PC-9 (cell line): ENCODE measurements at regions not wholly inside any gene's neighbourhood (a gene's known extent, or its start where the extent isn't known, plus 50 kb on each side); places are given as distances from the start of the nearest gene placed in this dataset.

Experiments
- BruUV-seq: library from RNA; stranded (reverse); fragments of 400-500 nt; replicated peaks from 2 replicates; lab custom pipeline; 2021; lab: Mats Ljungman, UMichigan
- CTCF ChIA-PET: fragments of 300-600 bp; sonication (Branson Sonifier 250); formaldehyde crosslinking; loops from one replicate; lab custom pipeline; 2022; ENCODE audit warnings: antibody characterized with exemption; lab: Charles Lee
- POLR2A ChIA-PET: fragments of 300-600 bp; sonication (Branson Sonifier 250); formaldehyde crosslinking; loops from one replicate; lab custom pipeline; 2022; ENCODE audit warnings: antibody characterized with exemption; ENCODE audit not compliant: unreplicated experiment; lab: Charles Lee
- DNase-seq, 2 experiments: peaks; one replicate each; pipeline versions ENCODE4 v3.0.0 to v3.0.0-alpha.2; 2015 to 2022; ENCODE audit warnings: mixed read lengths in 1 of 2
- H2AFZ ChIP-seq: fragments of 200-600 bp; sonication (generic); 2 replicates; pipeline ENCODE4 v1.8.1; 2017; ENCODE audit warnings: antibody characterized with exemption
- H3F3A ChIP-seq: fragments of 200-600 bp; sonication (generic); 2 replicates; pipeline ENCODE4 v1.8.1; 2017; ENCODE audit warnings: antibody characterized with exemption, mild to moderate bottlenecking, low read depth; ENCODE audit not compliant: insufficient read depth
- H3K27ac ChIP-seq: fragments of 200-600 bp; sonication (generic); 2 replicates; pipeline ENCODE4 v1.6.1; 2016; ENCODE audit warnings: mixed run types
- H3K27me3 ChIP-seq: fragments of 200-600 bp; sonication (generic); 2 replicates; pipeline ENCODE4 v1.6.1; 2016; ENCODE audit warnings: low read depth, mixed run types; ENCODE audit not compliant: insufficient read depth
- H3K36me3 ChIP-seq: fragments of 200-600 bp; sonication (generic); 2 replicates; pipeline ENCODE4 v1.6.1; 2016; ENCODE audit warnings: low read depth, mixed run types
- H3K4me1 ChIP-seq: fragments of 200-600 bp; sonication (generic); replicated peaks from 2 replicates; pipeline ENCODE4 v1.6.1; 2016; ENCODE audit warnings: mixed run types; ENCODE audit not compliant: insufficient read depth
- H3K4me2 ChIP-seq: fragments of 200-600 bp; sonication (generic); 2 replicates; pipeline ENCODE4 v1.6.1; 2017; ENCODE audit warnings: mixed run types
- H3K4me3 ChIP-seq: fragments of 200-600 bp; sonication (generic); 2 replicates; pipeline ENCODE4 v1.6.1; 2016; ENCODE audit warnings: mixed run types
- H3K79me2 ChIP-seq: fragments of 200-600 bp; sonication (generic); 2 replicates; pipeline ENCODE4 v1.6.1; 2017; ENCODE audit warnings: low read depth, mixed run types
- H3K9me2 ChIP-seq: fragments of 200-600 bp; sonication (generic); 2 replicates; pipeline ENCODE4 v1.8.1; 2017; ENCODE audit warnings: mild to moderate bottlenecking; ENCODE audit not compliant: insufficient read depth
- H3K9me3 ChIP-seq: fragments of 200-600 bp; sonication (generic); 2 replicates; pipeline ENCODE4 v1.8.1; 2016; ENCODE audit warnings: low read depth; ENCODE audit not compliant: insufficient read depth
- H4K20me1 ChIP-seq: fragments of 200-600 bp; sonication (generic); 2 replicates; pipeline ENCODE4 v1.8.1; 2017; ENCODE audit not compliant: insufficient read depth
- EZH2 ChIP-seq: fragments of 200-600 bp; sonication (generic); IDR thresholded peaks from 2 replicates; pipeline ENCODE4 v1.8.0; 2017; ENCODE audit warnings: antibody characterized with exemption, low read depth
- intact Hi-C: fragments of 100-400 bp; cut with micrococcal nuclease; formaldehyde crosslinking; loops from one replicate; pipeline ENCODE4 v1.10.0; 2022; ENCODE audit not compliant: unreplicated experiment
- TF ChIP-seq, protein P1 (sequence below): fragments of 200-600 bp; sonication (generic); conservative IDR thresholded peaks from 2 replicates; pipeline ENCODE4 v1.6.1; 2017; ENCODE audit warnings: mixed run types, antibody characterized with exemption, mild to moderate bottlenecking, moderate library complexity

GRCh38 chr2:62561586-62561985 is 55.6 kb upstream of the TMEM17 start:
- Histone ChIP-seq H3K4me2 (no peak overlapping the region), H3K27me3 (no peaks in the 10 kb centered on the region), H3K9me3 (no peaks in the 10 kb centered on the region; the same call in none of the 2 replicates), H4K20me1 (no peaks in the 10 kb centered on the region), H3K36me3 (no peaks in the 10 kb centered on the region), H3K9me2 (no peaks in the 10 kb centered on the region; the same call in 1 of the 2 replicates), H3K79me2 (no peaks in the 10 kb centered on the region), H2AFZ (no peak overlapping the region), H3K4me1 (no peaks in the 10 kb centered on the region), H3F3A (no peaks in the 10 kb centered on the region), H3K4me3 (no peak overlapping the region), H3K27ac (no peak overlapping the region)
- no peak for DNase-seq
- POLR2A ChIA-PET: no interaction called here
- CTCF ChIA-PET: interaction anchor here (0.7 kb wide), 2 partner anchors 201 to 371 kb away, joined by 3 read pairs; no protein-coding TSS in a partner anchor
- no TSS peak for BruUV-seq
- no peak for TF ChIP-seq EZH2
- TF ChIP-seq, protein P1, sequence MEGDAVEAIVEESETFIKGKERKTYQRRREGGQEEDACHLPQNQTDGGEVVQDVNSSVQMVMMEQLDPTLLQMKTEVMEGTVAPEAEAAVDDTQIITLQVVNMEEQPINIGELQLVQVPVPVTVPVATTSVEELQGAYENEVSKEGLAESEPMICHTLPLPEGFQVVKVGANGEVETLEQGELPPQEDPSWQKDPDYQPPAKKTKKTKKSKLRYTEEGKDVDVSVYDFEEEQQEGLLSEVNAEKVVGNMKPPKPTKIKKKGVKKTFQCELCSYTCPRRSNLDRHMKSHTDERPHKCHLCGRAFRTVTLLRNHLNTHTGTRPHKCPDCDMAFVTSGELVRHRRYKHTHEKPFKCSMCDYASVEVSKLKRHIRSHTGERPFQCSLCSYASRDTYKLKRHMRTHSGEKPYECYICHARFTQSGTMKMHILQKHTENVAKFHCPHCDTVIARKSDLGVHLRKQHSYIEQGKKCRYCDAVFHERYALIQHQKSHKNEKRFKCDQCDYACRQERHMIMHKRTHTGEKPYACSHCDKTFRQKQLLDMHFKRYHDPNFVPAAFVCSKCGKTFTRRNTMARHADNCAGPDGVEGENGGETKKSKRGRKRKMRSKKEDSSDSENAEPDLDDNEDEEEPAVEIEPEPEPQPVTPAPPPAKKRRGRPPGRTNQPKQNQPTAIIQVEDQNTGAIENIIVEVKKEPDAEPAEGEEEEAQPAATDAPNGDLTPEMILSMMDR: no peak
- intact Hi-C loops: no loop called here

GRCh38 chr2:62559582-62559981 is 53.6 kb upstream of the TMEM17 start:
- no TSS peak for BruUV-seq
- DNase-seq: no peak
- no peaks in the 10 kb centered on the region for H4K20me1 ChIP-seq
- ChIA-PET CTCF (no interaction called here), POLR2A (no interaction called here)
- no peaks in the 10 kb centered on the region for H3K4me1 ChIP-seq
- no peaks in the 10 kb centered on the region for H3K79me2 ChIP-seq
- no peak overlapping the region for H2AFZ ChIP-seq
- H3F3A ChIP-seq: no peaks in the 10 kb centered on the region
- H3K9me3 ChIP-seq: no peaks in the 10 kb centered on the region; the same call in none of the 2 replicates
- H3K4me3 ChIP-seq: no peak overlapping the region
- no peak for TF ChIP-seq EZH2
- TF ChIP-seq, protein P1: no peak
- no peaks in the 10 kb centered on the region; the same call in 1 of the 2 replicates for H3K9me2 ChIP-seq
- H3K36me3 ChIP-seq: no peaks in the 10 kb centered on the region
- H3K4me2 ChIP-seq: no peak overlapping the region
- H3K27me3 ChIP-seq: no peaks in the 10 kb centered on the region
- intact Hi-C loops: no loop called here
- H3K27ac ChIP-seq: no peak overlapping the region

- no peak overlapping the region for H2AFZ ChIP-seq
- intact Hi-C loops: no loop called here
- no TSS peak for BruUV-seq
- TF ChIP-seq, protein P1: no peak
- TF ChIP-seq EZH2: no peak
- POLR2A ChIA-PET: no interaction called here
- no peak overlapping the region for H3K4me3 ChIP-seq
- H3K9me3 ChIP-seq: no peaks in the 10 kb centered on the region; the same call in 1 of the 2 replicates
- H3F3A ChIP-seq: no peaks in the 10 kb centered on the region
- no peaks in the 10 kb centered on the region for H3K36me3 ChIP-seq
- H3K4me1 ChIP-seq: no peaks in the 10 kb centered on the region
- H3K79me2 ChIP-seq: no peaks in the 10 kb centered on the region
- H3K27me3 ChIP-seq: no peaks in the 10 kb centered on the region
- H3K27ac ChIP-seq: no peak overlapping the region
- H3K4me2 ChIP-seq: no peak overlapping the region
- H3K9me2 ChIP-seq: no peaks in the 10 kb centered on the region; the same call in 1 of the 2 replicates
- DNase-seq: no peak
- CTCF ChIA-PET: interaction anchor here (0.6 kb wide), 1 partner anchor 603 kb away, joined by 5 read pairs; no protein-coding TSS in a partner anchor
- no peaks in the 10 kb centered on the region for H4K20me1 ChIP-seq
Observed at GRCh38 chr2:62558743-62559142, 52.7 kb upstream of the TMEM17 start.
